ENCODE measurements at regions not wholly inside any gene's neighbourhood (a gene's known extent, or its start where the extent isn't known, plus 50 kb on each side); places are given as distances from the start of the nearest gene placed in this dataset.
A peak's percentile ranks its signal among the peaks of the same experiment; 100 is the strongest.

- ATAC-seq, result no peak
- Mint-ChIP-seq H3K4me3 (no peak overlapping the region), H3K9me3 (peaks cover 0 to 2% (median 0%) of the 10 kb centered on the region in 11 donors), H3K27ac (no peak overlapping the region), H3K4me1 (peaks cover 0 to 2% (median 0%) of the 10 kb centered on the region in 7 donors), H3K36me3 (no peaks in the 10 kb centered on the region), H3K27me3 (peaks cover 3 to 19% (median 7%) of the 10 kb centered on the region in 5 donors)
- DNase-seq, result no peak
- intact Hi-C loops (cut with micrococcal nuclease), result loop anchor here in 1 of 2 donors (5.0 kb wide), 1 partner anchor 132 kb away; no protein-coding TSS in a partner anchor
- Histone ChIP-seq H3K36me3 (ENCODE audit: control insufficient read depth in 2 of 3, insufficient read depth in 3 of 3, low read length in 3 of 3) (no peaks in the 10 kb centered on the region), H3K27ac (ENCODE audit: low read depth, low read length) (no peak overlapping the region), H3K27me3 (ENCODE audit: control insufficient read depth in 2 of 2, insufficient read depth in 2 of 2, low read length in 2 of 2) (peaks cover 0 to 4% of the 10 kb centered on the region in 2 donors), H3K9me3 (ENCODE audit: control insufficient read depth in 2 of 3, low read length in 3 of 3) (no peaks in the 10 kb centered on the region), H3K4me3 (ENCODE audit: low read length) (no peak overlapping the region), H3K4me1 (ENCODE audit: control insufficient read depth in 2 of 2, insufficient read depth in 2 of 2, low read length in 2 of 2) (no peaks in the 10 kb centered on the region)
- POLR2A ChIA-PET, result no interaction called here
- CTCF ChIA-PET, result interaction anchor here (0.9 kb wide), 1 partner anchor 98 kb away, joined by 3 read pairs; no protein-coding TSS in a partner anchor
Measured at GRCh38 chr1:48105165-48105564, 108.0 kb upstream of the TRABD2B start.

- Histone ChIP-seq H3K4me1 (ENCODE audit: control insufficient read depth in 2 of 2, insufficient read depth in 2 of 2, low read length in 2 of 2) (no peaks in the 10 kb centered on the region), H3K27me3 (ENCODE audit: control insufficient read depth in 2 of 2, insufficient read depth in 2 of 2, low read length in 2 of 2) (peaks cover 0 to 4% of the 10 kb centered on the region in 2 donors), H3K4me3 (ENCODE audit: low read length) (no peak overlapping the region), H3K36me3 (ENCODE audit: control insufficient read depth in 2 of 3, insufficient read depth in 3 of 3, low read length in 3 of 3) (no peaks in the 10 kb centered on the region), H3K9me3 (ENCODE audit: control insufficient read depth in 2 of 3, low read length in 3 of 3) (no peaks in the 10 kb centered on the region), H3K27ac (ENCODE audit: low read depth, low read length) (no peak overlapping the region)
- POLR2A ChIA-PET, result no interaction called here
- Mint-ChIP-seq H3K27ac (no peak overlapping the region), H3K4me1 (peaks cover 0 to 2% (median 0%) of the 10 kb centered on the region in 7 donors), H3K36me3 (no peaks in the 10 kb centered on the region), H3K9me3 (peaks cover 0 to 2% (median 0%) of the 10 kb centered on the region in 11 donors), H3K27me3 (peaks cover 0 to 24% (median 19%) of the 10 kb centered on the region in 5 donors), H3K4me3 (no peak overlapping the region)
- ATAC-seq (no peak), DNase-seq (no peak)
- CTCF ChIA-PET, result no interaction called here
- intact Hi-C loops (cut with micrococcal nuclease), result no loop called here
Measured at GRCh38 chr1:48103495-48103894, 106.3 kb upstream of the TRABD2B start.

GRCh38 chr1:48102766-48103165 lies 105.6 kb upstream of the TRABD2B start:
- no peak overlapping the region for H3K27ac ChIP-seq (ENCODE audit: low read depth, low read length)
- intact Hi-C loops (cut with micrococcal nuclease), result no loop called here
- H3K27me3 ChIP-seq (ENCODE audit: control insufficient read depth in 2 of 2, insufficient read depth in 2 of 2, low read length in 2 of 2), result peaks cover 0 to 4% of the 10 kb centered on the region in 2 donors
- H3K9me3 ChIP-seq (ENCODE audit: control insufficient read depth in 2 of 3, low read length in 3 of 3), result no peaks in the 10 kb centered on the region
- no peaks in the 10 kb centered on the region for H3K36me3 Mint-ChIP-seq
- no peak for DNase-seq
- CTCF ChIA-PET, result no interaction called here
- H3K27ac Mint-ChIP-seq, result no peak overlapping the region
- H3K9me3 Mint-ChIP-seq, result peaks cover 0 to 2% (median 0%) of the 10 kb centered on the region in 11 donors
- peaks cover 0 to 31% (median 24%) of the 10 kb centered on the region in 5 donors for H3K27me3 Mint-ChIP-seq
- no peaks in the 10 kb centered on the region for H3K36me3 ChIP-seq (ENCODE audit: control insufficient read depth in 2 of 3, insufficient read depth in 3 of 3, low read length in 3 of 3)
- H3K4me1 Mint-ChIP-seq, result peaks cover 0 to 2% (median 0%) of the 10 kb centered on the region in 7 donors
- no peak overlapping the region for H3K4me3 Mint-ChIP-seq
- POLR2A ChIA-PET, result no interaction called here
- ATAC-seq, result no peak
- H3K4me1 ChIP-seq (ENCODE audit: control insufficient read depth in 2 of 2, insufficient read depth in 2 of 2, low read length in 2 of 2), result no peaks in the 10 kb centered on the region
- no peak overlapping the region for H3K4me3 ChIP-seq (ENCODE audit: low read length)

- no peaks in the 10 kb centered on the region for H3K36me3 Mint-ChIP-seq
- H3K27me3 ChIP-seq (ENCODE audit: control insufficient read depth in 2 of 2, insufficient read depth in 2 of 2, low read length in 2 of 2), result peaks cover 0 to 4% of the 10 kb centered on the region in 2 donors
- ChIA-PET CTCF (no interaction called here), POLR2A (no interaction called here)
- no peaks in the 10 kb centered on the region for H3K36me3 ChIP-seq (ENCODE audit: control insufficient read depth in 2 of 3, insufficient read depth in 3 of 3, low read length in 3 of 3)
- ATAC-seq (no peak), DNase-seq (no peak)
- intact Hi-C loops (cut with micrococcal nuclease), result no loop called here
- H3K9me3 ChIP-seq (ENCODE audit: control insufficient read depth in 2 of 3, low read length in 3 of 3), result no peaks in the 10 kb centered on the region
- H3K4me3 Mint-ChIP-seq, result no peak overlapping the region
- peaks cover 0 to 3% (median 0%) of the 10 kb centered on the region in 11 donors for H3K9me3 Mint-ChIP-seq
- H3K4me1 Mint-ChIP-seq, result peaks cover under 1 to 2% (median under 1%) of the 10 kb centered on the region in 7 donors
- H3K27ac Mint-ChIP-seq, result no peak overlapping the region
- H3K27me3 Mint-ChIP-seq, result peaks cover 15 to 49% (median 39%) of the 10 kb centered on the region in 5 donors
- no peak overlapping the region for H3K27ac ChIP-seq (ENCODE audit: low read depth, low read length)
- no peak overlapping the region for H3K4me3 ChIP-seq (ENCODE audit: low read length)
- no peaks in the 10 kb centered on the region for H3K4me1 ChIP-seq (ENCODE audit: control insufficient read depth in 2 of 2, insufficient read depth in 2 of 2, low read length in 2 of 2)
Measured at GRCh38 chr1:48099072-48099773, 102.0 kb upstream of the TRABD2B start.

- ChIA-PET POLR2A (no interaction called here), CTCF (interaction anchor here (0.6 to 2.5 kb wide), 10 partner anchors 13 to 723 kb away, joined by 3 to 11 read pairs (median 4); no protein-coding TSS in a partner anchor)
- H3K36me3 ChIP-seq (ENCODE audit: control insufficient read depth in 2 of 3, insufficient read depth in 3 of 3, low read length in 3 of 3), result no peaks in the 10 kb centered on the region
- no peaks in the 10 kb centered on the region for H3K9me3 ChIP-seq (ENCODE audit: control insufficient read depth in 2 of 3, low read length in 3 of 3)
- Mint-ChIP-seq H3K4me3 (peak overlapping the region; percentile 1 to 83 (median 76)), H3K36me3 (no peaks in the 10 kb centered on the region), H3K27me3 (peaks cover 31 to 70% (median 65%) of the 10 kb centered on the region in 5 donors), H3K4me1 (peaks cover 4 to 9% (median 7%) of the 10 kb centered on the region in 7 donors), H3K9me3 (peaks cover 0 to 5% (median 0%) of the 10 kb centered on the region in 11 donors), H3K27ac (peak overlapping the region in 1 of 9 donors; percentile 5)
- H3K4me3 ChIP-seq (ENCODE audit: low read length), result peak overlapping the region; percentile 15
- intact Hi-C loops (cut with micrococcal nuclease), result loop anchor here (1.0 to 5.0 kb wide), 4 partner anchors 108 to 403 kb away; no protein-coding TSS in a partner anchor
- H3K27me3 ChIP-seq (ENCODE audit: control insufficient read depth in 2 of 2, insufficient read depth in 2 of 2, low read length in 2 of 2), result no peaks in the 10 kb centered on the region
- ATAC-seq, result peak; percentile 81
- no peak overlapping the region for H3K27ac ChIP-seq (ENCODE audit: low read depth, low read length)
- DNase-seq, result peak; percentile 43 to 78 (median 70)
- no peaks in the 10 kb centered on the region for H3K4me1 ChIP-seq (ENCODE audit: control insufficient read depth in 2 of 2, insufficient read depth in 2 of 2, low read length in 2 of 2)
Measured at GRCh38 chr1:48093696-48094528, 96.7 kb upstream of the TRABD2B start.

GRCh38 chr1:48093147-48093546 lies 96.0 kb upstream of the TRABD2B start:
- POLR2A ChIA-PET, result no interaction called here
- H3K36me3 ChIP-seq (ENCODE audit: control insufficient read depth in 2 of 3, insufficient read depth in 3 of 3, low read length in 3 of 3), result no peaks in the 10 kb centered on the region
- DNase-seq (no peak), ATAC-seq (no peak)
- Mint-ChIP-seq H3K27me3 (peaks cover 31 to 63% (median 59%) of the 10 kb centered on the region in 5 donors), H3K36me3 (no peaks in the 10 kb centered on the region), H3K27ac (no peak overlapping the region), H3K4me1 (peaks cover 4 to 9% (median 7%) of the 10 kb centered on the region in 7 donors), H3K9me3 (peaks cover 0 to 5% (median 0%) of the 10 kb centered on the region in 11 donors), H3K4me3 (peak overlapping the region in 2 of 10 donors; percentile 14 to 76)
- intact Hi-C loops (cut with micrococcal nuclease), result loop anchor here (1.0 to 5.0 kb wide), 4 partner anchors 109 to 404 kb away; no protein-coding TSS in a partner anchor
- no peaks in the 10 kb centered on the region for H3K4me1 ChIP-seq (ENCODE audit: control insufficient read depth in 2 of 2, insufficient read depth in 2 of 2, low read length in 2 of 2)
- no peak overlapping the region for H3K27ac ChIP-seq (ENCODE audit: low read depth, low read length)
- no peaks in the 10 kb centered on the region for H3K27me3 ChIP-seq (ENCODE audit: control insufficient read depth in 2 of 2, insufficient read depth in 2 of 2, low read length in 2 of 2)
- H3K9me3 ChIP-seq (ENCODE audit: control insufficient read depth in 2 of 3, low read length in 3 of 3), result no peaks in the 10 kb centered on the region
- CTCF ChIA-PET, result interaction anchor here (1.0 to 2.5 kb wide), 8 partner anchors 13 to 145 kb away, joined by 3 to 11 read pairs (median 4); no protein-coding TSS in a partner anchor
- no peak overlapping the region for H3K4me3 ChIP-seq (ENCODE audit: low read length)
